ENCODE measurements at regions not wholly inside any gene's neighbourhood (a gene's known extent, or its start where the extent isn't known, plus 50 kb on each side); places are given as distances from the start of the nearest gene placed in this dataset.

DNA sequence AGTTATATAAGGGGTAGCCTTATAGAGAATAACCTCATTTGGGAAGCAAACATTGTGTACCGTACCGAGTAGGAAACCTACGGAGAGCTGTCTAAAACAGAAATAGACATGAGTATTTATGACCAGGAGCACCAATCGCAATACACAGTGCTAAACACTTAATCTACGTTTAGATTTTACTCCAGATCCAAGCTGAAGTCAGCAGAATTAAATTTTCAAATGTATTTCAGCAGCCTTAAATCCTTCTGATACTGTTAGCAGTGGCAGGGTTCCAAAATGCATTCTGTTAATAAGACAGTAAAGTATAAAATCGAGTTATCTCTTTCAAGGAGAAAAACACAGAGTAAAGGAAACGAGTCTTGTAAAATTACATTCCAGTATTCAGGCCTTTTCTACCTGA, 118.1 kb upstream of the ZNF521 start:
- TF ChIP-seq CTCF (IDR thresholded peaks at IDR 0.05) (no peak), POLR2AphosphoS5 (IDR thresholded peaks at IDR 0.05) (no peak), POLR2A (IDR thresholded peaks at IDR 0.05) (no peak)
- no peak overlapping the region for H3K27ac ChIP-seq
- peaks cover 4% of the 10 kb centered on the region for H3K4me1 ChIP-seq (replicated peaks)
- no peaks in the 10 kb centered on the region for H3K36me3 ChIP-seq
- no peaks in the 10 kb centered on the region for H3K9me3 ChIP-seq
- no peak overlapping the region for H3K4me3 ChIP-seq
- DNase-seq (ENCODE audit: low spot score) = no peak
- no peaks in the 10 kb centered on the region for H3K27me3 ChIP-seq (replicated peaks; ENCODE audit: insufficient read depth)
- intact Hi-C loops (cut with DNase I) = no loop called here
- WGBS = 26% methylated on average over 7 of the region's 7 CpGs

- DNase-seq (ENCODE audit: low spot score) = no peak
These were observed 117.5 kb upstream of the ZNF521 start for GRCh38 chr18:25469489-25469888.

DNA sequence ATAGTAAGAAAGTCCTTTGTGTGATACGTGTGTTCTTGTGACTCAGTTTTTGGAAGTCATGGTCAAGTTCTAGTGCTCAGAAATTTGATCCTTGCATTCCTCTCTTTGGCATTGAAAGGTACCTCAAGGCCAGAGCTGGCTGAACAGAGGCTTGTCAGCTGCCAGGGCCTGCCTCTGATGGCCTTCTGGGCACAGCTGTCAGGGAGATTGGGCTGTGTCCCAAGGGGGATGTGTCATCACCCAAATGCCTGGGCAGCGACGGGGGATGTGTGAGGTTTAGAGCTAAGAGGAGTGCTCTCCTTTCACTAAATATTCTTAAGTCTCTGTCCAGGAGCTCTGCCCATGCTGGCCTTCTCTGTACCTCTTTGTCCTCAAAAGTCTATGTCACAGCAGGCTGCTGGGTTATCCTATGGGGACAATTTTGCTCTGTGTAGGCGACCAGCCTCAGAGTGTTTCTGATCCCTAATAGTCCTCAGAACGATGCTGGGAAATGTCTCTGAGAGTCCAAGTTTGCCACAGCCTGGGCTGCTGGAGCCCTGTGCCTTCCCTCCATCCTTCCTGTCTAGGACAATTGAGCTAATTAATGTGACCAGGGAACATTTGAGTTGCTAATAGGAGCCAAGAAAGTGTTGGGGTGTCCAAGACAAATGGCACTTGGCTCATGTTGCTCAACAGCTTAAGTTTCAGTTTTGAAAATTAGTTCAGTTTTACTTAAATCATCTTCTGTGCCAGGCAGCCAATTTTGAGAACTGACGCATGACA, 115.4 kb upstream of the ZNF521 start:
- WGBS = 35% methylated on average over 6 of the region's 6 CpGs
- TF ChIP-seq POLR2AphosphoS5 (IDR thresholded peaks at IDR 0.05) (peak; percentile 47), CTCF (IDR thresholded peaks at IDR 0.05) (no peak), POLR2A (IDR thresholded peaks at IDR 0.05) (no peak)
- Histone ChIP-seq H3K9me3 (no peaks in the 10 kb centered on the region), H3K27ac (peak overlapping the region; percentile 38 to 43), H3K36me3 (no peaks in the 10 kb centered on the region), H3K4me1 (replicated peaks) (peaks cover 4% of the 10 kb centered on the region), H3K27me3 (replicated peaks; ENCODE audit: insufficient read depth) (no peaks in the 10 kb centered on the region), H3K4me3 (no peak overlapping the region)
- intact Hi-C loops (cut with DNase I) = no loop called here
- peak; percentile 56 for DNase-seq (ENCODE audit: low spot score)

More at GRCh38 chr18:25469489-25469888, 117.5 kb upstream of the ZNF521 start:
- 57% methylated on average over 2 of the region's 2 CpGs for WGBS
- Histone ChIP-seq H3K4me1 (replicated peaks) (peaks cover 4% of the 10 kb centered on the region), H3K27me3 (replicated peaks; ENCODE audit: insufficient read depth) (no peaks in the 10 kb centered on the region), H3K9me3 (no peaks in the 10 kb centered on the region), H3K36me3 (no peaks in the 10 kb centered on the region), H3K27ac (no peak overlapping the region), H3K4me3 (no peak overlapping the region)
- no peak for TF ChIP-seq POLR2AphosphoS5 (IDR thresholded peaks at IDR 0.05)
- no peak for TF ChIP-seq CTCF (IDR thresholded peaks at IDR 0.05)
- TF ChIP-seq POLR2A (IDR thresholded peaks at IDR 0.05) = no peak
- intact Hi-C loops (cut with DNase I) = no loop called here

- no peak overlapping the region for H3K27ac ChIP-seq
- no peak overlapping the region for H3K4me3 ChIP-seq
- H3K36me3 ChIP-seq = no peaks in the 10 kb centered on the region
- 93% methylated on average over 15 of the region's 15 CpGs for WGBS
- no peaks in the 10 kb centered on the region for H3K9me3 ChIP-seq
- H3K27me3 ChIP-seq (replicated peaks; ENCODE audit: insufficient read depth) = no peaks in the 10 kb centered on the region
- intact Hi-C loops (cut with DNase I) = no loop called here
- TF ChIP-seq POLR2AphosphoS5 (IDR thresholded peaks at IDR 0.05) (no peak), CTCF (IDR thresholded peaks at IDR 0.05) (no peak)
- H3K4me1 ChIP-seq (replicated peaks) = peaks cover 4% of the 10 kb centered on the region
- no peak for DNase-seq (ENCODE audit: low spot score)
These were observed 113.3 kb upstream of the ZNF521 start for GRCh38 chr18:25465152-25465732.

DNA sequence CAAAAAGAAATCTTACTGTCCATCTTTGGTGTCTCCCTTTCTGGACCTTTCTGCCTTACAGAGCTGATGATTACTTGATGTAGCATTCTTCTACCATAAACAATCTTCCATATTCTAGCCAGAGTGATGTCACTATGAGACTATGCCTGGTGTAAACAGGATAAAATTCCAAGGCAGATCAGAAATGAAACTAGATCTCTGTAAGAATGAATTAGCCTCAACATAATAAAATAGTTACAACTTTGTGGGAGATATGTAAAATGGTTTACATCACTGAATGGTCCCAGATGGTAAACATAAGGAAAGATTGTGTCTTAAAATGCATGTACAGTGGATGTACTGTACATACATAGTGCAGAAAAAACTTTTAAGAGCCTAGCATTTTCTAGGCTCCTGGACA, 112.3 kb upstream of the ZNF521 start:
- no peaks in the 10 kb centered on the region for H3K4me1 ChIP-seq (replicated peaks)
- TF ChIP-seq CTCF (IDR thresholded peaks at IDR 0.05) (no peak), POLR2A (IDR thresholded peaks at IDR 0.05) (no peak), POLR2AphosphoS5 (IDR thresholded peaks at IDR 0.05) (no peak)
- no peak overlapping the region for H3K4me3 ChIP-seq
- H3K27ac ChIP-seq = no peak overlapping the region
- no peaks in the 10 kb centered on the region for H3K9me3 ChIP-seq
- no peak for DNase-seq (ENCODE audit: low spot score)
- no peaks in the 10 kb centered on the region for H3K27me3 ChIP-seq (replicated peaks; ENCODE audit: insufficient read depth)
- H3K36me3 ChIP-seq = no peaks in the 10 kb centered on the region
- intact Hi-C loops (cut with DNase I) = no loop called here
